ENCODE measurements at regions not wholly inside any gene's neighbourhood (a gene's known extent, or its start where the extent isn't known, plus 50 kb on each side); places are given as distances from the start of the nearest gene placed in this dataset.

DNA sequence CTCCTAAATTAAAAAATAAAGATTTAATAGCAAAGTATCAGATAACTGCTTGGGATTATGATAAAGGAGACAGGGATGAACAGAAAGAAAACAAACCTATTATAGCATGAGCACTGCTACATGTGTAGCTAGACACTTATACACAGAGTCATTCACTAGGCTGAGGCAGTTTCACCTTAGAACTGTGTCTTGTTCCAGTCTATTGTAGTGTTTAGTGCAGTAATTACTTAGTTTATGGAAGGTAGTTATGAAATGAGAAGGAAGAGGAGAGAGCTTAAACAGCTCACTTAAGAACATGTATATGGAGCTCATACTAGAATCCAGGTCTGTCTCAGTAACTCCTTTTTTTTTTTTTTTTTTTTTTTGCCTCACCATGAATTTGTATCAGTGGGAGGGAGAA lies 441.4 kb downstream of the PDCD6IP start:
- intact Hi-C loops (cut with DNase I): no loop called here
- no peak for TF ChIP-seq POLR2A (IDR thresholded peaks at IDR 0.05)
- TF ChIP-seq, protein P1, sequence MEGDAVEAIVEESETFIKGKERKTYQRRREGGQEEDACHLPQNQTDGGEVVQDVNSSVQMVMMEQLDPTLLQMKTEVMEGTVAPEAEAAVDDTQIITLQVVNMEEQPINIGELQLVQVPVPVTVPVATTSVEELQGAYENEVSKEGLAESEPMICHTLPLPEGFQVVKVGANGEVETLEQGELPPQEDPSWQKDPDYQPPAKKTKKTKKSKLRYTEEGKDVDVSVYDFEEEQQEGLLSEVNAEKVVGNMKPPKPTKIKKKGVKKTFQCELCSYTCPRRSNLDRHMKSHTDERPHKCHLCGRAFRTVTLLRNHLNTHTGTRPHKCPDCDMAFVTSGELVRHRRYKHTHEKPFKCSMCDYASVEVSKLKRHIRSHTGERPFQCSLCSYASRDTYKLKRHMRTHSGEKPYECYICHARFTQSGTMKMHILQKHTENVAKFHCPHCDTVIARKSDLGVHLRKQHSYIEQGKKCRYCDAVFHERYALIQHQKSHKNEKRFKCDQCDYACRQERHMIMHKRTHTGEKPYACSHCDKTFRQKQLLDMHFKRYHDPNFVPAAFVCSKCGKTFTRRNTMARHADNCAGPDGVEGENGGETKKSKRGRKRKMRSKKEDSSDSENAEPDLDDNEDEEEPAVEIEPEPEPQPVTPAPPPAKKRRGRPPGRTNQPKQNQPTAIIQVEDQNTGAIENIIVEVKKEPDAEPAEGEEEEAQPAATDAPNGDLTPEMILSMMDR (IDR thresholded peaks at IDR 0.05): no peak
- Histone ChIP-seq H3K4me1 (no peaks in the 10 kb centered on the region), H3K36me3 (no peaks in the 10 kb centered on the region), H3K27ac (no peak overlapping the region), H3K27me3 (no peaks in the 10 kb centered on the region), H3K9me3 (no peaks in the 10 kb centered on the region), H3K4me3 (no peak overlapping the region)
- DNase-seq: no peak

DNA sequence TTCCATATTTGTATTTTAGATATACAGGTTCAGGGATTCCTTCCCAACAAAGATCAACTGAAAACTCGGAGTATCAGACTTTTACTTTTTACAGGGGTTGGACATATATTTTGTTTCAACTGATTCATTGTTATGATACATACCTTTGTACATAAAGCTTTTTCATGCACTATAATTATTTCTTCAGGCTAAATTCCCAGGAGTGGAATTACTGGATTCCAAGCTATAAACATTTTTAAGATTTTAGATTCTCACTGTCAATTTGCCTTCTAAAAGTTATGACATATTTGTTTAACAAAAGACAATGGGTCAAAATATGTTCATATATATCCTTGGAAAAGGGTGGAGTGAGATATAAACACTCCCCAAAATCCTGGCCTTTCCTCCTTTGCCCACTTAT lies 449.0 kb downstream of the PDCD6IP start:
- no peaks in the 10 kb centered on the region for H3K36me3 ChIP-seq
- 34 to 60% methylated on average over 1 of the region's 1 CpG for WGBS, 2 donors
- intact Hi-C loops (cut with DNase I): no loop called here
- no peak overlapping the region for H3K27ac ChIP-seq
- TF ChIP-seq, protein P1 (IDR thresholded peaks at IDR 0.05): no peak
- TF ChIP-seq POLR2A (IDR thresholded peaks at IDR 0.05): no peak
- no peak overlapping the region for H3K4me3 ChIP-seq
- DNase-seq: no peak
- no peaks in the 10 kb centered on the region for H3K4me1 ChIP-seq
- H3K27me3 ChIP-seq: no peaks in the 10 kb centered on the region
- H3K9me3 ChIP-seq: no peaks in the 10 kb centered on the region

DNA sequence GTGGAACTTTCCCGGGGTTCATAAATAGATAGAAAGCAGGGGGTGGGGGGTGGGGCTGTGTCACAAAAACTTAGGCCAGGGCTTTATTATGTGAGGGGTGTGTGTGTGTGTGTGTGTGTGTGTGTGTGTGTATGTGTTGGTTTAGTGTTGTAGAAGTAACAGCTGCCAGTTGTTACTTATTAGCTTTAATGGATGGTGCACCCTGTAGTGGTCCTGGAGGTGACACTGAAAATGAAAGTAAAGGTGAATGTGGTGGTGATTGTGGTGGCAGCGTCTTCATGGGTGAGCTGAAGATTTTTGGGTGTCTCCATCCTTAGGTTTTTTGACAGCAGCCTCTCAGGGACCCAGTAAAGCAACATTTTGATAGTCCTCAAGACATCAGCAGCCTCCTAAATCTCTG lies 449.9 kb downstream of the PDCD6IP start:
- no peak for TF ChIP-seq POLR2A (IDR thresholded peaks at IDR 0.05)
- TF ChIP-seq, protein P1 (IDR thresholded peaks at IDR 0.05): no peak
- Histone ChIP-seq H3K4me3 (no peak overlapping the region), H3K9me3 (no peaks in the 10 kb centered on the region), H3K27me3 (no peaks in the 10 kb centered on the region), H3K36me3 (no peaks in the 10 kb centered on the region), H3K4me1 (no peaks in the 10 kb centered on the region), H3K27ac (no peak overlapping the region)
- intact Hi-C loops (cut with DNase I): no loop called here
- DNase-seq: no peak
- 66 to 79% methylated on average over 2 of the region's 2 CpGs for WGBS, 2 donors

DNA sequence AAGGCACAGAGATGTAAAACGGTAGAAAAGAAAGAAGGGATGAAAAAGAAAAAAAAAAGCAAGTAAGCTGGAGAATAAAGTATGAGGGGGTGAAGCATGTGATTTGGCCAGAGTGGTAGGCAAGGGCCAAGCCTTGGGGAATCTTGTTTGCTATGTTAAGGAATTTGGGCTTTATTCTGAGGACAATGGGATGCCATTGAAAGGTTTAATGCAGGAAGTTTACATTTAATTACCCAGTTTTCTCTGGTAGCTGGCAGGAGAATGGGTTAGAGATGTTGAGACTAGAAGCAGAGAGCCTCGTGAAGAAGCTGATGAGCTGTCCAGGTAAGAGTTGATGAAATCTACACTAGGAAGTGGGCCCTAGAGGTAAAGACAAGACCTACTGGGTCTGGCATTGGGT lies 455.9 kb downstream of the PDCD6IP start:
- Histone ChIP-seq H3K36me3 (no peaks in the 10 kb centered on the region), H3K27me3 (no peaks in the 10 kb centered on the region), H3K4me3 (no peak overlapping the region), H3K27ac (no peak overlapping the region), H3K9me3 (no peaks in the 10 kb centered on the region), H3K4me1 (no peaks in the 10 kb centered on the region)
- no peak for DNase-seq
- 57 to 58% methylated on average over 2 of the region's 2 CpGs for WGBS, 2 donors
- intact Hi-C loops (cut with DNase I): no loop called here
- TF ChIP-seq, protein P1 (IDR thresholded peaks at IDR 0.05): no peak
- TF ChIP-seq POLR2A (IDR thresholded peaks at IDR 0.05): no peak

DNA sequence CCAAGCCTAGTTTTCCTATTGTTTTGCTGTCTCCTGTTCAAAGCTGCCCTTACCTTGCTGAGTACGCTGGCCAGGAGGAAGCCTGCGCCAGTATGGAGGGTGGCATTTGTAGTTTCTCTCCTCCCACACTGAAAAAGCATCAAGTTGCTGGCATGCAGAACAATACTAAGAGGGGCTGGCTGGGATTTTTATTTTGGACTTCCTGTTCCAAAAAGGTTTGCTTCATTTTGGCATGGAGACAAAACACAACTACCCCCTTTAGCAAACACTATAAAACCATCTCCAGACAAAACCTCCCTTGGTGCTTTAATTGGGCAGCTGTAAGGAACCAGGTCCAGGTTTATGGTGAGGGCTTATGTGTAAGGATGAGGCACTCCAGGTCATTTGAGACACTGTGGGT lies 457.6 kb downstream of the PDCD6IP start:
- H3K27me3 ChIP-seq: no peaks in the 10 kb centered on the region
- no peak for TF ChIP-seq POLR2A (IDR thresholded peaks at IDR 0.05)
- TF ChIP-seq, protein P1 (IDR thresholded peaks at IDR 0.05): no peak
- intact Hi-C loops (cut with DNase I): no loop called here
- H3K36me3 ChIP-seq: no peaks in the 10 kb centered on the region
- H3K4me3 ChIP-seq: no peak overlapping the region
- peaks cover 0 to 5% (median under 1%) of the 10 kb centered on the region in 3 donors for H3K4me1 ChIP-seq
- H3K9me3 ChIP-seq: no peaks in the 10 kb centered on the region
- DNase-seq: no peak
- WGBS, 2 donors: 72% methylated on average over 2 of the region's 2 CpGs; no CpG with 5 or more reads in 1 of the 2 donors
- no peak overlapping the region for H3K27ac ChIP-seq

Data from esophagus squamous epithelium (tissue), 5 donors.